ENCODE measurements at regions not wholly inside any gene's neighbourhood (a gene's known extent, or its start where the extent isn't known, plus 50 kb on each side); places are given as distances from the start of the nearest gene placed in this dataset.

GRCh38 chr18:49699303-49699702, 114.0 kb downstream of the ACAA2 start:
- TF ChIP-seq POLR2A (IDR thresholded peaks at IDR 0.05; ENCODE audit: extremely low read depth, insufficient read length) (no peak), MAX (IDR thresholded peaks at IDR 0.05; ENCODE audit: low read depth, low read length) (no peak), CTCF (IDR thresholded peaks at IDR 0.05; ENCODE audit: low read depth, low read length) (no peak)

All from NB4 (cell line).